ENCODE measurements at regions not wholly inside any gene's neighbourhood (a gene's known extent, or its start where the extent isn't known, plus 50 kb on each side); places are given as distances from the start of the nearest gene placed in this dataset.

GRCh38 chr21:14722841-14723483 lies 176.8 kb upstream of the SAMSN1 start:
- no peak for TF ChIP-seq CTCF (IDR thresholded peaks at IDR 0.05; ENCODE audit: low read depth, low read length)
- TF ChIP-seq POLR2A (IDR thresholded peaks at IDR 0.05; ENCODE audit: extremely low read depth, insufficient read length), result no peak
